NCI-H1930 (cell line): ENCODE measurements at regions not wholly inside any gene's neighbourhood (a gene's known extent, or its start where the extent isn't known, plus 50 kb on each side); places are given as distances from the start of the nearest gene placed in this dataset.

Source experiments
- DNase-seq, 2 experiments: peaks; one replicate each; lab custom pipeline; 2025; lab: John Stamatoyannopoulos, UW

GRCh38 chr6:90435207-90435899 is 138.7 kb upstream of the BACH2 start:
- DNase-seq = no peak

GRCh38 chr6:90434094-90434493 is 137.5 kb upstream of the BACH2 start:
- DNase-seq = no peak

- no peak for DNase-seq
These were observed 136.3 kb upstream of the BACH2 start for GRCh38 chr6:90432937-90433336.

GRCh38 chr6:90432041-90432775 is 135.6 kb upstream of the BACH2 start:
- no peak for DNase-seq

GRCh38 chr6:90431576-90431975 is 134.9 kb upstream of the BACH2 start:
- DNase-seq = no peak

- no peak for DNase-seq
These were observed 133.1 kb upstream of the BACH2 start for GRCh38 chr6:90429713-90430112.

- DNase-seq = no peak
These were observed 131.9 kb upstream of the BACH2 start for GRCh38 chr6:90428514-90428913.

GRCh38 chr6:90425161-90425641 is 128.6 kb upstream of the BACH2 start:
- no peak for DNase-seq

GRCh38 chr6:90424580-90424979 is 127.9 kb upstream of the BACH2 start:
- DNase-seq = no peak

GRCh38 chr6:90421666-90422065 is 125.0 kb upstream of the BACH2 start:
- DNase-seq = no peak

GRCh38 chr6:90420500-90420899 is 123.9 kb upstream of the BACH2 start:
- DNase-seq = no peak

- no peak for DNase-seq
These were observed 120.7 kb upstream of the BACH2 start for GRCh38 chr6:90417385-90417784.

GRCh38 chr6:90416322-90416721 is 119.7 kb upstream of the BACH2 start:
- DNase-seq = no peak

GRCh38 chr6:90415178-90415577 is 118.5 kb upstream of the BACH2 start:
- no peak for DNase-seq

- DNase-seq = no peak
These were observed 117.7 kb upstream of the BACH2 start for GRCh38 chr6:90414352-90414751.

- no peak for DNase-seq
These were observed 117.2 kb upstream of the BACH2 start for GRCh38 chr6:90413867-90414266.

- DNase-seq = no peak
These were observed 116.8 kb upstream of the BACH2 start for GRCh38 chr6:90413396-90413795.

- no peak for DNase-seq
These were observed 116.1 kb upstream of the BACH2 start for GRCh38 chr6:90412538-90413369.

GRCh38 chr6:90411292-90411781 is 114.7 kb upstream of the BACH2 start:
- DNase-seq = no peak

- no peak for DNase-seq
These were observed 113.1 kb upstream of the BACH2 start for GRCh38 chr6:90409700-90410099.

GRCh38 chr6:90406957-90407356 is 110.3 kb upstream of the BACH2 start:
- DNase-seq = no peak

- DNase-seq = no peak
These were observed 109.6 kb upstream of the BACH2 start for GRCh38 chr6:90406142-90406794.
